Lower leg skin (tissue), 4 donors: ENCODE measurements at regions not wholly inside any gene's neighbourhood (a gene's known extent, or its start where the extent isn't known, plus 50 kb on each side); places are given as distances from the start of the nearest gene placed in this dataset.

Source experiments
- DNase-seq, 2 donors: peaks; one replicate each; pipeline ENCODE4 v3.0.0-alpha.2; 2019; ENCODE audit warnings: low spot score in 2 of 2
- H3K4me3 ChIP-seq: fragments of 200-600 bp; sonication (generic); 2 replicates; pipeline ENCODE4 v1.5.1; 2017; ENCODE audit warnings: mild to moderate bottlenecking, low read depth; ENCODE audit not compliant: poor library complexity, severe bottlenecking
- POLR2A ChIP-seq, 2 donors: fragments of 450-650 bp; IDR thresholded peaks; one replicate each; pipeline ENCODE4 v1.6.1; 2016 to 2017; ENCODE audit warnings: antibody characterized with exemption in 2 of 2, mild to moderate bottlenecking in 1 of 2, moderate library complexity in 1 of 2
- WGBS, 2 donors: methylation state at CpG; one replicate each; pipeline ENCODE4 v1.1.5; 2018; 5-methylcytosine and 5-hydroxymethylcytosine counted together
- intact Hi-C: fragments of 100-400 bp; cut with DNase I; formaldehyde crosslinking; loops from one replicate; pipeline ENCODE4 v1.15.0; 2023; ENCODE audit warnings: low total_unique reads
- TF ChIP-seq, protein P1 (sequence below), 3 donors: fragments of 450-650 bp; IDR thresholded peaks; one replicate each; pipeline ENCODE4 v1.5.1; 2016; ENCODE audit warnings: antibody characterized with exemption in 3 of 3, mild to moderate bottlenecking in 3 of 3, moderate library complexity in 2 of 3

DNA sequence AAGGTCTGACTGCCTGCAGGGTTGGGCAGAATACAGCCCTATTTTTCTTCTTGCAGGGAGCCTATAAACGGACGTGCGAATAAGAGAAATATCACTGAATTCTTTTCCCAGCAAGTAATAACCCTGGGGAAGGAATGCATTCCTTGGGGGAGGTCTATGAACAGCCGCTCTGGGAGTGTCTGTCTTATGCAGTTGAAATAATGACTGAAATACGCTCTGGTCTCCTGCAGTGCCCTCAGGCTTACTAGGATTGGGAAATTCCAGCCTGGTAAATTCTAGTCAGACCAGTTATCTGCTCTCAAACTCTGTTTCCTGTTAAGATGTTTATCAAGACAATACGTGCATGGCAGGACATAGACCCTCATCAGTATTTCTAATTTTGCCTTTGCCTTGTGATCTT, 72.1 kb upstream of the FAM241A start:
- DNase-seq: no peak
- WGBS, 2 donors: 49 to 50% methylated on average over 6 of the region's 6 CpGs
- no peak overlapping the region for H3K4me3 ChIP-seq
- intact Hi-C loops: no loop called here
- TF ChIP-seq, protein P1, sequence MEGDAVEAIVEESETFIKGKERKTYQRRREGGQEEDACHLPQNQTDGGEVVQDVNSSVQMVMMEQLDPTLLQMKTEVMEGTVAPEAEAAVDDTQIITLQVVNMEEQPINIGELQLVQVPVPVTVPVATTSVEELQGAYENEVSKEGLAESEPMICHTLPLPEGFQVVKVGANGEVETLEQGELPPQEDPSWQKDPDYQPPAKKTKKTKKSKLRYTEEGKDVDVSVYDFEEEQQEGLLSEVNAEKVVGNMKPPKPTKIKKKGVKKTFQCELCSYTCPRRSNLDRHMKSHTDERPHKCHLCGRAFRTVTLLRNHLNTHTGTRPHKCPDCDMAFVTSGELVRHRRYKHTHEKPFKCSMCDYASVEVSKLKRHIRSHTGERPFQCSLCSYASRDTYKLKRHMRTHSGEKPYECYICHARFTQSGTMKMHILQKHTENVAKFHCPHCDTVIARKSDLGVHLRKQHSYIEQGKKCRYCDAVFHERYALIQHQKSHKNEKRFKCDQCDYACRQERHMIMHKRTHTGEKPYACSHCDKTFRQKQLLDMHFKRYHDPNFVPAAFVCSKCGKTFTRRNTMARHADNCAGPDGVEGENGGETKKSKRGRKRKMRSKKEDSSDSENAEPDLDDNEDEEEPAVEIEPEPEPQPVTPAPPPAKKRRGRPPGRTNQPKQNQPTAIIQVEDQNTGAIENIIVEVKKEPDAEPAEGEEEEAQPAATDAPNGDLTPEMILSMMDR (IDR thresholded peaks at IDR 0.05): no peak
- no peak for TF ChIP-seq POLR2A (IDR thresholded peaks at IDR 0.05)

DNA sequence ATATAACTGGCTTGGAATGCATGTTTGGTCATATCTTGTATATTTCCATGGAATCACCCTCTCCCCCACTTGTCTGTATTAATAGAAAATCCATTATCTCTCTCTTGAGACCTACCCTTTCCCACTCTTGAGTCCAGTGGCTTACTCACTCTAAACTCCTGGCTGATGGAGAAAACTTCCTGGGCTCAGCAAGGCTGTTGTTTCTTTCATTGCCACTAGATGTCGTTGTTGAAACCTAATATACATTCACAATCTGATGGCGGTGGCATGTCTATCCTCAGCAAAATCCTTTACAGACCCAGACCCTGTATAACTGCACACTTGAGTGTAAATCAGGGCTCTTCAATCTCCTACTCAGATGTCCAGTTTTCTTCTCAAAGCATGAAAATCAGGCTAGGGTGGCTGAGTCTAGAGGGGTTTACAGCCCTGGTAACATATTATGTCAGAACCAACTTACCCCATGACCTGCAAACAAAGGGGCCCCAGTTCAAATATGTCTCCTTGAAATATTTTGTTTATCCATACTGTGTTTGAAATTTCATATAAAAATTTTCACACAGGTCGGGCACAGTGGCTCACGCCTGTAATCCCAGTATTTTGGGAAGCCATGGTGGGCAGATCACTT, 70.0 kb upstream of the FAM241A start:
- no peak for TF ChIP-seq POLR2A (IDR thresholded peaks at IDR 0.05)
- TF ChIP-seq, protein P1 (IDR thresholded peaks at IDR 0.05): no peak
- no peak for DNase-seq
- intact Hi-C loops: no loop called here
- no peak overlapping the region for H3K4me3 ChIP-seq
- 55 to 56% methylated on average over 4 of the region's 4 CpGs for WGBS, 2 donors

DNA sequence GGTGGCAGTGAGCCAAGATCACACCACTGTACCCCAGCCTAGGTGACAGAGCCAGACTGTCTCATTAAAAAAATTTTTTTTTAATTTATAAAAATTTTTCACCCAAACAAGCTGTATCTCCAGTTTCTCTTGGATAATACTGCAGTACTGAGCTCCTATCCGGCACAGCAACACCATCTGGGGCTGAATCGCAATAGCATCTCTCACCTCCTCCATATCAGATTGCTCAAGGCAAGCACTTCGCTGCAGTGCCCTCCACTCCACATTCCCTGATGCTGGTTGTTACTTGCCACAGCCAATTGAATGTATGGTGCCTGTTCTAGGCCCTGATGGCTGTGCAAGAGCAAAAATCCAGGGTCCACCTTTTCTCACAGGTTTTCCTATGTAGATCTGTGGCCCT, 69.3 kb upstream of the FAM241A start:
- WGBS, 2 donors: 76 to 91% methylated on average over 3 of the region's 3 CpGs
- intact Hi-C loops: no loop called here
- H3K4me3 ChIP-seq: no peak overlapping the region
- DNase-seq: no peak
- no peak for TF ChIP-seq POLR2A (IDR thresholded peaks at IDR 0.05)
- TF ChIP-seq, protein P1 (IDR thresholded peaks at IDR 0.05): no peak

DNA sequence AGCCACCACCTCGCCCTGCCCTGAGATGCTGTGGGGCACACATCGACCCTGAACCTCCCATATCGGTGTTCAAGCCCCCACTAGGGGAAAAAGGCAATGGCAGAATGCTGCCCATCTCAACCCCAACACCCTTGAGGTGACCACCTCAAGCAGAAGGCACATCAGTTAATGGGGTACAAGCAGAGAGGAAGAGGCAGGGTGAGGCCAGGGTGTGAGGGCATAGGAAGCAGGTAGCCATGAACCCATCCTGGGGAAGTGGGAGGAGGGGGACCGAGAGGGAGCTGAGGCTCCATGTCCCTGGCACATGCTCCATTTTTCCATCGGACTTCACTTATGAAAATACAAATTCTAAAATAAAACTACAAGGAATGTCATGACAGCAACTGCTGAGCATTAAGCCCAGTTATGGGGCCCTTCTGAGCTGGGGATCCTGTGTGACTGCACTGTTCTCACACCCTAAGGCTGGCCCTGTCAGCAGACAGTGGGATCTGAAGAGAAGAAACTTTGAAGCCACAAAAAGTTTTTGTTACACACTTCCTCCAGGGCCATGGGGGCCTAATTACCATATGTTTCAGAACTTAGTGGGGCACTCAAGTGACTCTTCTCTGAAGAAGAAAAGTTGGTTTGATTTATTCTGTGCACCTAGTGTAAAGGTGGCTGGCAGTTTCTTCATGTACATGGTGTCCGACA, 68.2 kb upstream of the FAM241A start:
- TF ChIP-seq POLR2A (IDR thresholded peaks at IDR 0.05): no peak
- TF ChIP-seq, protein P1 (IDR thresholded peaks at IDR 0.05): no peak
- no peak overlapping the region for H3K4me3 ChIP-seq
- DNase-seq: no peak
- 89 to 90% methylated on average over 6 of the region's 6 CpGs for WGBS, 2 donors
- intact Hi-C loops: no loop called here

DNA sequence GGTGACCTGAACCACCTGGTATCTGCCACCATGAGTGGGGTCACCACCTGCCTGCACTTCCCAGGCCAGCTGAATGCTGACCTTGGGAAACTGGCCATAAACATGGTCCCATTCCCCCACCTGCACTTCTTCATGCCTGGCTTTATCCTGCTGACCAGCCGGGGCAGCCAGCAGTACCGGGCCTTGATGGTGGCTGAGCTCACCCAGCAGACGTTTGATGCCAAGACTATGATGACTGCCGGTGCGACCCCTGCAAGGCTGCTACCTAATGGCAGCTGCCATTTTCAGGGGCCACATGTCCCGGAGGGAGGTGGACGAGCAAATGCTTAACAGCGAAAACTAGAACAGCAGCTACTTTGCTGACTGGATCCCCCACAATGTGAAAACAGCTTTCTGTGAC, 67.5 kb upstream of the FAM241A start:
- TF ChIP-seq, protein P1 (IDR thresholded peaks at IDR 0.05): no peak
- TF ChIP-seq POLR2A (IDR thresholded peaks at IDR 0.05): no peak
- 92 to 93% methylated on average over 8 of the region's 8 CpGs for WGBS, 2 donors
- DNase-seq: no peak
- H3K4me3 ChIP-seq: no peak overlapping the region
- intact Hi-C loops: no loop called here
